ENCODE measurements at regions not wholly inside any gene's neighbourhood (a gene's known extent, or its start where the extent isn't known, plus 50 kb on each side); places are given as distances from the start of the nearest gene placed in this dataset.

- Histone ChIP-seq H3K4me2 (ENCODE audit: control insufficient read depth, insufficient read depth) (no peak overlapping the region), H3K9me3 (replicated peaks; ENCODE audit: control insufficient read depth, insufficient read depth, low read length) (no peaks in the 10 kb centered on the region), H3K4me3 (no peak overlapping the region), H3K27me3 (replicated peaks in 1 of 2; ENCODE audit: control insufficient read depth in 2 of 2, insufficient read depth in 2 of 2, low read length in 1 of 2) (no peaks in the 10 kb centered on the region), H3K36me3 (ENCODE audit: control insufficient read depth in 2 of 2, insufficient read depth in 2 of 2, low read length in 1 of 2) (no peaks in the 10 kb centered on the region), H3K9ac (ENCODE audit: control insufficient read depth, insufficient read depth, low read length) (no peak overlapping the region), H4K20me1 (ENCODE audit: control insufficient read depth, insufficient read depth) (no peaks in the 10 kb centered on the region), H3K79me2 (ENCODE audit: control insufficient read depth, insufficient read depth, low read length) (no peaks in the 10 kb centered on the region), H3K27ac (ENCODE audit: control insufficient read depth, insufficient read depth) (no peak overlapping the region), H3K4me1 (ENCODE audit: control insufficient read depth, insufficient read depth, low read length) (no peaks in the 10 kb centered on the region), H2AFZ (ENCODE audit: control insufficient read depth, low read depth, low read length) (no peak overlapping the region)
- ATAC-seq (no peak), DNase-seq (ENCODE audit: low read depth, low spot score) (no peak), FAIRE-seq (no peak)
- POLR2A ChIA-PET = no interaction called here
- RAD21 ChIA-PET (ENCODE audit: unreplicated experiment) = no interaction called here
- SMC1A ChIA-PET (ENCODE audit: uncharacterized antibody, unreplicated experiment) = no interaction called here
- BruUV-seq (replicated peaks) = no TSS peak
- CTCF ChIA-PET = no interaction called here
- intact Hi-C loops (cut with micrococcal nuclease; ENCODE audit: unreplicated experiment) = no loop called here
- WGBS (ENCODE audit: insufficient coverage, insufficient replicate concordance, low lambda C conversion rate, missing lambda C conversion rate) = 34% methylated on average over 4 of the region's 4 CpGs
- in situ Hi-C loops (cut with MboI) = no loop called here
- TF ChIP-seq HSF1 (IDR thresholded peaks at IDR 0.05; ENCODE audit: low read depth, low read length) (no peak), BRCA1 (IDR thresholded peaks at IDR 0.05; ENCODE audit: low read depth, low read length) (no peak), ELK1 (IDR thresholded peaks at IDR 0.05; ENCODE audit: low read depth, low read length) (no peak), SKIL (IDR thresholded peaks at IDR 0.05; ENCODE audit: low read depth, poor library complexity, severe bottlenecking) (no peak), PML (IDR thresholded peaks at IDR 0.05; ENCODE audit: low read length) (no peak), SMAD1 (IDR thresholded peaks at IDR 0.05; ENCODE audit: low read depth, partially characterized antibody) (no peak), ZNF384 (IDR thresholded peaks at IDR 0.05; ENCODE audit: borderline replicate concordance, low read depth, low read length) (no peak), ZNF622 (IDR thresholded peaks at IDR 0.05) (no peak), IRF3 (IDR thresholded peaks at IDR 0.05) (no peak), PAX8 (IDR thresholded peaks at IDR 0.05) (no peak), ZBTB33 (IDR thresholded peaks at IDR 0.05) (no peak), ZBTB4 (CRISPR knock-in tag; IDR thresholded peaks at IDR 0.05) (no peak), ESRRA (IDR thresholded peaks at IDR 0.05; ENCODE audit: low read length) (no peak), SUZ12 (IDR thresholded peaks at IDR 0.05; ENCODE audit: unreplicated experiment) (no peak)
Measured at GRCh38 chr5:167853421-167853820, 438.0 kb upstream of the WWC1 start.

All from GM12878 (cell line).